VCaP (cell line): ENCODE measurements at regions not wholly inside any gene's neighbourhood (a gene's known extent, or its start where the extent isn't known, plus 50 kb on each side); places are given as distances from the start of the nearest gene placed in this dataset.

Source experiments
- H3K27ac ChIP-seq: fragments of 450-650 bp; 2 replicates; pipeline ENCODE4 v1.5.1; 2017
- CTCF ChIP-seq: fragments of 450-650 bp; conservative IDR thresholded peaks from 2 replicates; pipeline ENCODE4 v1.5.1; 2017; ENCODE audit warnings: mild to moderate bottlenecking, moderate library complexity

GRCh38 chr1:233435622-233436021 is 108.1 kb downstream of the MAP3K21 start:
- no peak overlapping the region for H3K27ac ChIP-seq
- TF ChIP-seq CTCF: no peak

GRCh38 chr1:233439721-233440120 is 112.2 kb downstream of the MAP3K21 start:
- H3K27ac ChIP-seq: no peak overlapping the region
- TF ChIP-seq CTCF: no peak

GRCh38 chr1:233440951-233441401 is 113.5 kb downstream of the MAP3K21 start:
- peak overlapping the region; percentile 10 for H3K27ac ChIP-seq
- peak; percentile 76 for TF ChIP-seq CTCF

GRCh38 chr1:233442026-233442780 is 114.7 kb downstream of the MAP3K21 start:
- peak overlapping the region; percentile 10; the same call in 1 of the 2 replicates for H3K27ac ChIP-seq
- TF ChIP-seq CTCF: no peak

- H3K27ac ChIP-seq: no peak overlapping the region
- TF ChIP-seq CTCF: no peak
These were observed 115.7 kb downstream of the MAP3K21 start for GRCh38 chr1:233443040-233443760.

- no peak for TF ChIP-seq CTCF
These were observed 117.0 kb downstream of the MAP3K21 start for GRCh38 chr1:233444484-233444883.

GRCh38 chr1:233445737-233446136 is 118.2 kb downstream of the MAP3K21 start:
- TF ChIP-seq CTCF: no peak
- H3K27ac ChIP-seq: no peak overlapping the region

More at GRCh38 chr1:233444484-233444883, 117.0 kb downstream of the MAP3K21 start:
- H3K27ac ChIP-seq: no peak overlapping the region
